SK-N-DZ (cell line): ENCODE measurements at regions not wholly inside any gene's neighbourhood (a gene's known extent, or its start where the extent isn't known, plus 50 kb on each side); places are given as distances from the start of the nearest gene placed in this dataset.
"Not testable (repeated sequence)": the region's sequence is repeated elsewhere in the genome, so short reads cannot be mapped to it uniquely, and the experiment has no call there.

Experiments
- DNase-seq: peaks from one replicate; pipeline ENCODE4 v3.0.0-alpha.2; 2015; ENCODE audit warnings: low spot score

- no peak for DNase-seq
These were observed 455.3 kb upstream of the PTGER4 start for GRCh38 chr5:40224421-40224820.

- no peak for DNase-seq
These were observed 455.8 kb upstream of the PTGER4 start for GRCh38 chr5:40223884-40224402.

GRCh38 chr5:40221796-40222195, 457.9 kb upstream of the PTGER4 start:
- DNase-seq = no peak

- no peak for DNase-seq
These were observed 458.5 kb upstream of the PTGER4 start for GRCh38 chr5:40221255-40221654.

- DNase-seq = no peak
These were observed 459.5 kb upstream of the PTGER4 start for GRCh38 chr5:40220260-40220659.

GRCh38 chr5:40217553-40217952, 462.2 kb upstream of the PTGER4 start:
- DNase-seq = no peak

GRCh38 chr5:40210694-40211093, 469.0 kb upstream of the PTGER4 start:
- DNase-seq = no peak

- DNase-seq = no peak
These were observed 473.7 kb upstream of the PTGER4 start for GRCh38 chr5:40206030-40206429.

- no peak for DNase-seq
These were observed 475.6 kb upstream of the PTGER4 start for GRCh38 chr5:40204144-40204543.

- no peak for DNase-seq
These were observed 476.8 kb upstream of the PTGER4 start for GRCh38 chr5:40202814-40203440.

GRCh38 chr5:40198736-40199135, 481.0 kb upstream of the PTGER4 start:
- no peak for DNase-seq

- not testable (repeated sequence) for DNase-seq
These were observed 484.1 kb upstream of the PTGER4 start for GRCh38 chr5:40195574-40195973.

GRCh38 chr5:40191150-40191549, 488.6 kb upstream of the PTGER4 start:
- no peak for DNase-seq

- DNase-seq = no peak
These were observed 507.0 kb upstream of the PTGER4 start for GRCh38 chr5:40172721-40173120.

GRCh38 chr5:40171971-40172370, 507.7 kb upstream of the PTGER4 start:
- no peak for DNase-seq

GRCh38 chr5:40167283-40167682, 512.4 kb upstream of the PTGER4 start:
- DNase-seq = no peak

GRCh38 chr5:40166802-40167201, 512.9 kb upstream of the PTGER4 start:
- DNase-seq = no peak

- no peak for DNase-seq
These were observed 513.7 kb upstream of the PTGER4 start for GRCh38 chr5:40165789-40166728.

GRCh38 chr5:40165106-40165788, 514.5 kb upstream of the PTGER4 start:
- no peak for DNase-seq

- no peak for DNase-seq
These were observed 519.3 kb upstream of the PTGER4 start for GRCh38 chr5:40160435-40160834.

GRCh38 chr5:40154194-40154593, 525.5 kb upstream of the PTGER4 start:
- DNase-seq = no peak

- no peak for DNase-seq
These were observed 528.8 kb upstream of the PTGER4 start for GRCh38 chr5:40150896-40151295.
